Limb (tissue), 2 donors: ENCODE measurements at regions not wholly inside any gene's neighbourhood (a gene's known extent, or its start where the extent isn't known, plus 50 kb on each side); places are given as distances from the start of the nearest gene placed in this dataset.
"Not testable (repeated sequence)": the region's sequence is repeated elsewhere in the genome, so short reads cannot be mapped to it uniquely, and the experiment has no call there.

Experiments used
- DNase-seq, 2 donors: peaks; one replicate each; pipeline ENCODE4 v3.0.0-alpha.2; 2016; ENCODE audit errors: extremely low spot score in 2 of 2

- not testable (repeated sequence) for DNase-seq
These were observed 516.5 kb downstream of the TUBA3C start for GRCh38 chr13:18665124-18665523.

- DNase-seq, result not testable (repeated sequence)
These were observed 518.4 kb downstream of the TUBA3C start for GRCh38 chr13:18663222-18663621.

GRCh38 chr13:18643644-18644172 lies 537.9 kb downstream of the TUBA3C start:
- DNase-seq, result not testable (repeated sequence)

GRCh38 chr13:18628928-18629327 lies 552.7 kb downstream of the TUBA3C start:
- DNase-seq, result not testable (repeated sequence)

GRCh38 chr13:18628428-18628827 lies 553.2 kb downstream of the TUBA3C start:
- DNase-seq, result no peak

- not testable (repeated sequence) for DNase-seq
These were observed 557.6 kb downstream of the TUBA3C start for GRCh38 chr13:18624061-18624460.

- not testable (repeated sequence) for DNase-seq
These were observed 563.2 kb downstream of the TUBA3C start for GRCh38 chr13:18618442-18618841.

GRCh38 chr13:18610476-18610875 lies 571.1 kb downstream of the TUBA3C start:
- not testable (repeated sequence) for DNase-seq

GRCh38 chr13:18609371-18609770 lies 572.3 kb downstream of the TUBA3C start:
- not testable (repeated sequence) for DNase-seq

- DNase-seq, result not testable (repeated sequence)
These were observed 572.8 kb downstream of the TUBA3C start for GRCh38 chr13:18608851-18609250.

- not testable (repeated sequence) for DNase-seq
These were observed 581.3 kb downstream of the TUBA3C start for GRCh38 chr13:18600366-18600765.

GRCh38 chr13:18599791-18600211 lies 581.8 kb downstream of the TUBA3C start:
- not testable (repeated sequence) for DNase-seq

- DNase-seq, result not testable (repeated sequence)
These were observed 583.1 kb downstream of the TUBA3C start for GRCh38 chr13:18598543-18598942.

GRCh38 chr13:18597940-18598339 lies 583.7 kb downstream of the TUBA3C start:
- DNase-seq, result not testable (repeated sequence)

GRCh38 chr13:18577103-18577502 lies 604.5 kb downstream of the TUBA3C start:
- DNase-seq, result not testable (repeated sequence)

GRCh38 chr13:18567890-18568289 lies 613.7 kb downstream of the TUBA3C start:
- peak in 1 of 2 donors; percentile 7 for DNase-seq
